HG03469 (cell line): ENCODE measurements at regions not wholly inside any gene's neighbourhood (a gene's known extent, or its start where the extent isn't known, plus 50 kb on each side); places are given as distances from the start of the nearest gene placed in this dataset.

ENCODE experiments used
- ATAC-seq: cut with Tn5 transposase; IDR thresholded peaks from one replicate; pipeline ENCODE4 v1.9.1; 2021; ENCODE audit warnings: mild to moderate bottlenecking, moderate library complexity, moderate number of reproducible peaks; ENCODE audit not compliant: unreplicated experiment

DNA sequence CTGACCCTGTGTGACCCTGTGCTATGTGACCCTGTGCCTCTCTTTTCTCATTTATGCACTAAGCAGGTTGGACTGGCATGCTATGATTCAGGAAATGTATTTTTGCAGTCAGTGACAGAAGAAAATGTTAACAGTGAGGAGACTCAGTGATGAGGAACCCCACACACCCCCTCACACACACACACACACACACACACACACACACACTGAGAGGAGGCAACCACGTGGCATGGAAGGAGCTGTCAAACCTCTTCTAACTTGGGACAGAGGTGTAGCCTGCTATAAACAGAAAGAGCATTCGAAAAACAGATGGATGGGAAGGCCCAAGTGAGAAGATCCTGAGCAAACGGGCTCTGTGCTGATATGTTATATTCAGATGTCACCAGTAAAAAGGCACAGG lies 57.9 kb upstream of the GRIA1 start:
- ATAC-seq, result no peak

DNA sequence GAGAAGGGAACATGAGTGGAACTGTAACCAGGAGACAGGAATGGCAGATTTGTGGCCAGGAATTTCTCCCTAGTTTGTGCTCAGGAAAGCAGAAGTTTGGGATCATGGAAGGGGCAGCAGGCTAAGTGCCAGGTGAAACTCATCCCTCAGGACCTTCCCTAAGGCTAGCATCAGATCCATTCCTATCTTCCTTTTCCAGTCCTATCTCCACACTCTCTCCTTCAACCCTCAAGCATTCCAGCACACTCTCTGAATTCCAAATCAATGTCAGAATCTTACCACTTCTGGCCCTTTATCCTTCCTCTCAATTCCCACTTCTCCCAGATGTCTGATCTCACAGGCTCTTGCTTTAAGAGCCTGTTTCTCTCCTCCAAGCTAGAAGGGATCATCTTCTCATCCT lies 53.2 kb upstream of the GRIA1 start:
- ATAC-seq, result no peak

DNA sequence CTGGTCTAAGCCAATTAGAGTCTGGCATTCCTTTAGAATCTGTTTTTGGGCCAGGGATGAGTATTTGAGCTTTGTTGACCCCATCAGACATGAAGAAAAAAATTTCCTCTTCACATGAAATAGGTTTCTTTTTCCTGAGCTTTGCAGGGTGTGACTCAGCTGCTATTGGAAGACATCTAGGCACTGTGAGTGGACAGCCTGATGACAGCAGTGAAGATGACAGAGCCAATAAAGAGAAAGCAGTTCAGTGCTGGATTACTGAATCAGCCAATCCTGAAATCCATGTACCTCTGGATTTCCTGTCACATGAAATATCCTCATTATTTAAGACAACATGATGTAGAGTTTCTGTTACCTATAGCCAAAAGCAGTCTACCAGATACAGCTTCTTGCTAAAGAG lies 51.3 kb upstream of the GRIA1 start:
- ATAC-seq, result no peak
